ENCODE measurements at regions not wholly inside any gene's neighbourhood (a gene's known extent, or its start where the extent isn't known, plus 50 kb on each side); places are given as distances from the start of the nearest gene placed in this dataset.

- Histone ChIP-seq H3K9me3 (ENCODE audit: low read length) (no peaks in the 10 kb centered on the region), H4K20me1 (ENCODE audit: insufficient read depth, low read length) (no peaks in the 10 kb centered on the region), H3K9me2 (ENCODE audit: insufficient read depth, low read length) (no peaks in the 10 kb centered on the region), H3K4me3 (ENCODE audit: low read depth, low read length, poor library complexity, severe bottlenecking) (peak overlapping the region; percentile 70), H3K27ac (ENCODE audit: low read depth, low read length, poor library complexity, severe bottlenecking) (peak overlapping the region; percentile 98), H3K36me3 (ENCODE audit: insufficient read depth, low read length) (peaks cover 2% of the 10 kb centered on the region; the same call in 1 of the 2 replicates), H3K4me1 (ENCODE audit: insufficient read depth, low read length, poor library complexity, severe bottlenecking) (peaks cover 84% of the 10 kb centered on the region), H2AFZ (ENCODE audit: low read length) (peak overlapping the region; percentile 87), H3K79me2 (ENCODE audit: insufficient read depth, low read depth, low read length) (peaks cover 46% of the 10 kb centered on the region), H3K4me2 (ENCODE audit: low read length) (peak overlapping the region; percentile 91)
- ChIA-PET CTCF (ENCODE audit: unreplicated experiment) (interaction anchor here (1.6 kb wide), 1 partner anchor 102 kb away, joined by 4 read pairs; no protein-coding TSS in a partner anchor), POLR2A (interaction anchor here (0.6 to 10.0 kb wide), 17 partner anchors 9 to 327 kb away, joined by 3 to 238 read pairs (median 11); partner anchors contain the start of gene BTG1)
- peak; percentile 52 for DNase-seq (ENCODE audit: low spot score)
- TF ChIP-seq EZH2phosphoT487 (IDR thresholded peaks at IDR 0.05; ENCODE audit: borderline replicate concordance, low read depth, low read length): no peak
- no peak for TF ChIP-seq CTCF (conservative IDR thresholded peaks at IDR 0.05; ENCODE audit: low read length)
- intact Hi-C loops (cut with micrococcal nuclease; ENCODE audit: unreplicated experiment): loop anchor here (5.0 kb wide), 2 partner anchors 428 to 977 kb away; partner anchors contain the start of gene UBE2N
- BruUV-seq (replicated peaks): no TSS peak
Observed at GRCh38 chr12:92464911-92465310, 237.9 kb upstream of the PLEKHG7 start.

GRCh38 chr12:92463171-92463570, 239.6 kb upstream of the PLEKHG7 start:
- TF ChIP-seq CTCF (conservative IDR thresholded peaks at IDR 0.05; ENCODE audit: low read length) (no peak), EZH2phosphoT487 (IDR thresholded peaks at IDR 0.05; ENCODE audit: borderline replicate concordance, low read depth, low read length) (no peak)
- intact Hi-C loops (cut with micrococcal nuclease; ENCODE audit: unreplicated experiment): no loop called here
- no peaks in the 10 kb centered on the region for H4K20me1 ChIP-seq (ENCODE audit: insufficient read depth, low read length)
- no peak overlapping the region for H3K4me3 ChIP-seq (ENCODE audit: low read depth, low read length, poor library complexity, severe bottlenecking)
- H3K9me2 ChIP-seq (ENCODE audit: insufficient read depth, low read length): no peaks in the 10 kb centered on the region
- ChIA-PET CTCF (ENCODE audit: unreplicated experiment) (no interaction called here), POLR2A (interaction anchor here (0.7 to 10.0 kb wide), 10 partner anchors 10 to 319 kb away, joined by 3 to 238 read pairs (median 11); partner anchors contain the start of gene BTG1)
- peak overlapping the region; percentile 91 for H3K4me2 ChIP-seq (ENCODE audit: low read length)
- H3K36me3 ChIP-seq (ENCODE audit: insufficient read depth, low read length): peaks cover 4% of the 10 kb centered on the region; the same call in 1 of the 2 replicates
- peak overlapping the region; percentile 98 for H3K27ac ChIP-seq (ENCODE audit: low read depth, low read length, poor library complexity, severe bottlenecking)
- peaks cover 69% of the 10 kb centered on the region for H3K4me1 ChIP-seq (ENCODE audit: insufficient read depth, low read length, poor library complexity, severe bottlenecking)
- peaks cover 28% of the 10 kb centered on the region; the same call in 1 of the 2 replicates for H3K79me2 ChIP-seq (ENCODE audit: insufficient read depth, low read depth, low read length)
- no peaks in the 10 kb centered on the region for H3K9me3 ChIP-seq (ENCODE audit: low read length)
- peak overlapping the region; percentile 87 for H2AFZ ChIP-seq (ENCODE audit: low read length)
- no peak for DNase-seq (ENCODE audit: low spot score)
- no TSS peak for BruUV-seq (replicated peaks)

- peak overlapping the region; percentile 91 for H3K4me2 ChIP-seq (ENCODE audit: low read length)
- H3K9me2 ChIP-seq (ENCODE audit: insufficient read depth, low read length): no peaks in the 10 kb centered on the region
- H3K36me3 ChIP-seq (ENCODE audit: insufficient read depth, low read length): peaks cover 4% of the 10 kb centered on the region; the same call in 1 of the 2 replicates
- H2AFZ ChIP-seq (ENCODE audit: low read length): peak overlapping the region; percentile 87
- H3K4me1 ChIP-seq (ENCODE audit: insufficient read depth, low read length, poor library complexity, severe bottlenecking): peaks cover 65% of the 10 kb centered on the region
- intact Hi-C loops (cut with micrococcal nuclease; ENCODE audit: unreplicated experiment): no loop called here
- peak overlapping the region; percentile 98 for H3K27ac ChIP-seq (ENCODE audit: low read depth, low read length, poor library complexity, severe bottlenecking)
- POLR2A ChIA-PET: interaction anchor here (0.6 to 10.0 kb wide), 18 partner anchors 11 to 319 kb away, joined by 3 to 238 read pairs (median 5); partner anchors contain the start of gene BTG1
- no TSS peak for BruUV-seq (replicated peaks)
- no peaks in the 10 kb centered on the region for H3K9me3 ChIP-seq (ENCODE audit: low read length)
- no peak for DNase-seq (ENCODE audit: low spot score)
- TF ChIP-seq CTCF (conservative IDR thresholded peaks at IDR 0.05; ENCODE audit: low read length) (no peak), EZH2phosphoT487 (IDR thresholded peaks at IDR 0.05; ENCODE audit: borderline replicate concordance, low read depth, low read length) (no peak)
- peak overlapping the region; percentile 6 for H3K4me3 ChIP-seq (ENCODE audit: low read depth, low read length, poor library complexity, severe bottlenecking)
- no peaks in the 10 kb centered on the region for H4K20me1 ChIP-seq (ENCODE audit: insufficient read depth, low read length)
- CTCF ChIA-PET (ENCODE audit: unreplicated experiment): interaction anchor here (1.0 to 1.8 kb wide), 2 partner anchors 15 to 91 kb away, joined by 3 to 10 read pairs; no protein-coding TSS in a partner anchor
- H3K79me2 ChIP-seq (ENCODE audit: insufficient read depth, low read depth, low read length): peaks cover 22% of the 10 kb centered on the region; the same call in 1 of the 2 replicates
Observed at GRCh38 chr12:92462527-92462926, 240.3 kb upstream of the PLEKHG7 start.

All from OCI-LY7 (cell line).